ENCODE measurements at regions not wholly inside any gene's neighbourhood (a gene's known extent, or its start where the extent isn't known, plus 50 kb on each side); places are given as distances from the start of the nearest gene placed in this dataset.
"Not testable (repeated sequence)": the region's sequence is repeated elsewhere in the genome, so short reads cannot be mapped to it uniquely, and the experiment has no call there.

GRCh38 chr7:19369806-19370205 lies 224.6 kb upstream of the FERD3L start:
- Histone ChIP-seq H3K9ac (ENCODE audit: low read depth, low read length) (no peak overlapping the region), H3K4me2 (ENCODE audit: low read length) (no peak overlapping the region), H3K27me3 (ENCODE audit: control insufficient read depth, insufficient read depth, low read length) (no peaks in the 10 kb centered on the region), H3K4me3 (ENCODE audit: low read length) (no peak overlapping the region), H3K9me3 (replicated peaks; ENCODE audit: low read length) (no peaks in the 10 kb centered on the region), H3K4me1 (ENCODE audit: control insufficient read depth, insufficient read depth, low read length) (peaks cover 11% of the 10 kb centered on the region), H3K36me3 (ENCODE audit: insufficient read depth, low read length) (no peaks in the 10 kb centered on the region)

DNA sequence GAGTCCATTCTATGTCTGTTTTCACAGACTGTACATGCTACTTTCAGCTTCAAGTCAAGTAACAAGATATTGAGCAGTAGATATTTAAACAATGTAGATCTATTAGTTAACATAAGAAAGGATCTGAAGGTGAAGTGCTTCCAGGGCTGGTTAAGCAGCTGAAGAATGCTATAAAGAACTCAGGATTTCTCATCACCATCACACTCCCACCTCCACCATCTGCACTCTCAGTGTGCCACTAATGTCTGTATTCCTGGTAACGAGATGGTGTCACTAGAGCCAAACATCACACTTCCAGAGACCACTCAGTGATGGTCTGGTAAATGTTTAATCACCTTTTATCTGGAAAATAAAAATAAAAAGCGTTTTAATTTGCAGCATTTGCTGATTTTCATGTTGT lies 224.0 kb upstream of the FERD3L start:
- Histone ChIP-seq H3K9me3 (replicated peaks; ENCODE audit: low read length) (no peaks in the 10 kb centered on the region), H3K4me2 (ENCODE audit: low read length) (peak overlapping the region; percentile 82), H3K9ac (ENCODE audit: low read depth, low read length) (no peak overlapping the region), H3K4me1 (ENCODE audit: control insufficient read depth, insufficient read depth, low read length) (peaks cover 11% of the 10 kb centered on the region), H3K4me3 (ENCODE audit: low read length) (no peak overlapping the region), H3K36me3 (ENCODE audit: insufficient read depth, low read length) (no peaks in the 10 kb centered on the region), H3K27me3 (ENCODE audit: control insufficient read depth, insufficient read depth, low read length) (no peaks in the 10 kb centered on the region)

DNA sequence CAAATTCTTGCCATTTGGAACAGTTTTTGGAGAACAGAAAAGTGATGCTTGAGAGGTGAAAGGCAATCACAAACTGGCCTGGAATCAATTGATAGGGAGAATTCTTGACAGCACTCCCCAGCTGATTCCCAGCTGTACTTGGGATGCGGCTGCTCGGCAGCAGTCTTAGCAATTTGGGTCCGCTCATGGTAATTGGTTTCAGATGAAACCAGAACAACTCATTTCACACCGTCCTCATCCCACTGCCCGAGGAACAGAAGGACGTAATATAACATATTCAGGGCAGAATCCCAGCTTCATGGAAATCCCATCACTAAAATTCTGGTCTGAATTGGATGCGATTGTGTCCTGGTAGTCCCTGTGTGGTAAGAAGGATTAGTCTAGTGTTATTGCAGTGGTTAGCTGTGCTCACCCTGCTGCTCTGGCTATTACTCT lies 223.3 kb upstream of the FERD3L start:
- peak overlapping the region; percentile 57 for H3K4me3 ChIP-seq (ENCODE audit: low read length)
- no peaks in the 10 kb centered on the region for H3K36me3 ChIP-seq (ENCODE audit: insufficient read depth, low read length)
- no peak overlapping the region for H3K9ac ChIP-seq (ENCODE audit: low read depth, low read length)
- no peaks in the 10 kb centered on the region for H3K27me3 ChIP-seq (ENCODE audit: control insufficient read depth, insufficient read depth, low read length)
- H3K9me3 ChIP-seq (replicated peaks; ENCODE audit: low read length), result no peaks in the 10 kb centered on the region
- H3K4me1 ChIP-seq (ENCODE audit: control insufficient read depth, insufficient read depth, low read length), result peaks cover 11% of the 10 kb centered on the region
- peak overlapping the region; percentile 82 for H3K4me2 ChIP-seq (ENCODE audit: low read length)

DNA sequence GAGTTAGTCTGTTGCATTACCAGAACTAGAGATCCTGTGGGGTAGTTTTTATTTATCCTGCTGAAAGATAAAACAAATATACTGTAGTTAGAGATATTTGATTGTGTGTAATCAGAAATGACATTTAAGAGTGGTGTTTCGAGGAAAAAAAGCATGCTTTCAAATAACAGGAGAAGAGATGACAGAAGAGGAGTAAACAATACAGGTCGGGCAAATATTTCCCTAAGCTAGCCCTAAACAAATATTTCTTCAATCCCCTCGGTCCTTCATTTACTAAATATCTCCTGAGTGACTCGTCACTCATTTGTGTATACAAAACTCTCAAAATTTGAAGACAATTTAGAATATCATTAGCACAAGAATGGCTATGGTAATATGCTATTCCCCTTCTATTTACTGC lies 219.7 kb upstream of the FERD3L start:
- Histone ChIP-seq H3K9ac (ENCODE audit: low read depth, low read length) (no peak overlapping the region), H3K4me2 (ENCODE audit: low read length) (no peak overlapping the region), H3K9me3 (replicated peaks; ENCODE audit: low read length) (no peaks in the 10 kb centered on the region), H3K27me3 (ENCODE audit: control insufficient read depth, insufficient read depth, low read length) (no peaks in the 10 kb centered on the region), H3K4me1 (ENCODE audit: control insufficient read depth, insufficient read depth, low read length) (peaks cover 11% of the 10 kb centered on the region), H3K36me3 (ENCODE audit: insufficient read depth, low read length) (no peaks in the 10 kb centered on the region), H3K4me3 (ENCODE audit: low read length) (no peak overlapping the region)

DNA sequence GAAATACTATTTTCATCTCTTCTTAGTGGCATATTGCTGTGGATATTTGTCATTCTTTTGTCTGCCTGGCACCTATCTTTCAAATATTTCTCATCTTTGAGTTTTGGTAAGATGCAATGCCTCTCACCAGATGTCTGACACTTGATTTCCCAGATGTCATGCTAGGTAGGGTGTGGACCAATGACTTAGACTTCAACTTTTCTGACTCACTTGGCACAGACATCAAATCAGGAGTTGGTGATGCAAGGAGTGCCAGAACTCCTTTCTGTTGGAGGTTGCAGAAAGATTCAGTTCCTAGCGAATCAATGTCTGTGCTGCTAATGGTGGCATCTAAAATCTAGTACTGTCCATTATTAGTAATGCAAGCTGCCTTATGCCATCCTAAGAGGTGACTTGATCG lies 216.9 kb upstream of the FERD3L start:
- no peaks in the 10 kb centered on the region for H3K4me1 ChIP-seq (ENCODE audit: control insufficient read depth, insufficient read depth, low read length)
- H3K27me3 ChIP-seq (ENCODE audit: control insufficient read depth, insufficient read depth, low read length), result no peaks in the 10 kb centered on the region
- no peak overlapping the region for H3K4me2 ChIP-seq (ENCODE audit: low read length)
- no peak overlapping the region for H3K9ac ChIP-seq (ENCODE audit: low read depth, low read length)
- no peak overlapping the region for H3K4me3 ChIP-seq (ENCODE audit: low read length)
- H3K9me3 ChIP-seq (replicated peaks; ENCODE audit: low read length), result no peaks in the 10 kb centered on the region
- no peaks in the 10 kb centered on the region for H3K36me3 ChIP-seq (ENCODE audit: insufficient read depth, low read length)

- no peak overlapping the region for H3K4me3 ChIP-seq (ENCODE audit: low read length)
- no peaks in the 10 kb centered on the region for H3K36me3 ChIP-seq (ENCODE audit: insufficient read depth, low read length)
- no peaks in the 10 kb centered on the region for H3K27me3 ChIP-seq (ENCODE audit: control insufficient read depth, insufficient read depth, low read length)
- H3K9me3 ChIP-seq (replicated peaks; ENCODE audit: low read length), result no peaks in the 10 kb centered on the region
- peaks cover 18% of the 10 kb centered on the region for H3K4me1 ChIP-seq (ENCODE audit: control insufficient read depth, insufficient read depth, low read length)
- no peak overlapping the region for H3K4me2 ChIP-seq (ENCODE audit: low read length)
- no peak overlapping the region for H3K9ac ChIP-seq (ENCODE audit: low read depth, low read length)
These were observed 208.0 kb upstream of the FERD3L start for GRCh38 chr7:19353180-19353579.

DNA sequence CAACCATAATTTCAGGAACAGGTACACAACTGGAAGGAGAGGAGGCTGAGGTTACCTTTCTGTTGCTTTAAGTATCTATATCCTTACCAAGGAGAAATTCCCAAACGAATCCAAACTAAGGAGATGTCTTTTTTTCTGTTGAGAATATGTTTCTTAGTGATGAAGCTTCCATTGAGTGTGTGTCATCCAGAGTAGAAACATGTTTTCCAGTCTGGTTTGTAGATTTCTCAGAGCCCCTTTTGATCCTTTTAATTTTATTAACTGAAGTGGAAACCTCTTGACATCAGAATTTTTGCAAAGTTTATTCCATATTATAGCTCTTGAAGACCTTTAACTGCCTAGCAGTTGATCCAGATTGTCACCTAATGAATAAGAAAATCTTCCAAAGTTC lies 207.1 kb upstream of the FERD3L start:
- no peaks in the 10 kb centered on the region for H3K9me3 ChIP-seq (replicated peaks; ENCODE audit: low read length)
- peaks cover 18% of the 10 kb centered on the region for H3K4me1 ChIP-seq (ENCODE audit: control insufficient read depth, insufficient read depth, low read length)
- H3K9ac ChIP-seq (ENCODE audit: low read depth, low read length), result no peak overlapping the region
- no peak overlapping the region for H3K4me3 ChIP-seq (ENCODE audit: low read length)
- H3K27me3 ChIP-seq (ENCODE audit: control insufficient read depth, insufficient read depth, low read length), result no peaks in the 10 kb centered on the region
- no peaks in the 10 kb centered on the region for H3K36me3 ChIP-seq (ENCODE audit: insufficient read depth, low read length)
- no peak overlapping the region for H3K4me2 ChIP-seq (ENCODE audit: low read length)

DNA sequence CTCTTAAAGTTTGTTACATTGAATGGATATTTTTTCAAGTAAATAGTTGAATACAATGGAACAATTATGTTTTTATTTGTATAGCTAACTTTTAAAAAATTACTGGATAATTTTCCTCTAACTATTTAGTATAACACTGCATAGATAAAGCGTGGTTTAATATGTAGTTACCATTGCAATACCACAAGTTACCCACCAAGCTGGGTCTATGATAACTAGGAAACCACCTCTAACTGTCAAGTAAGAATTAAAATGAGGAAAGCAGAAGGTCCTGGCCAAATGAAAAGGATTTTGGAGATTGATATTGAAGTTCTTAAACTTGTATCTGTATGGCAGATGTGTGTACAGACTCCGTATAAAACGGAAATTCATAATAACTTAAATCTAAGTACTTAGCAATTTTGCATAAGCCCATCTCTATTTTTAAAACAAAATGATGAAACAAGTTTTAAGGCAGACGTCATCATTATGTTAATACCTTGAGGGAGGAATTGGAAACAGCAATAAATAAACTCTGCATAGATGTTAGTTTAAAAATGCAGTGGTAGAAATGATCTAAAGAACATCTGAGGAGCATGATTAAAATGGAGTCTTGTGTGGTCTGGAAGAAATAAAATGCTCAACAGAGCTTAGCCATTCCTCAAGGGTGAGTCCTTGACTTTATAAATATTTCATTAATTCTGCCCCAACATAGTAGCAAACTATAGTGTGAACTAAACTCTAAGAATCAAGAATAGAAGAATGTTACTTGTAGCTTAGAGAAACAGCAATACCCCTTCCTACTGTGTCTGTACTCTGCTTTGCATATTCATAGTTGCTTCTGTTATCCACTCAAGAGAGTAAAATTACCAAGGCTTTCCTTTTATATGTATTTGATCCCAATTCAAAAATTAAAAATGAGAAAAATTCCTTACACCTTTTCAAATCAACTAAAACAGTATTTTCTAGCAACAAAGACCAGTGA lies 206.4 kb upstream of the FERD3L start:
- no peaks in the 10 kb centered on the region for H3K27me3 ChIP-seq (ENCODE audit: control insufficient read depth, insufficient read depth, low read length)
- peaks cover 18% of the 10 kb centered on the region for H3K4me1 ChIP-seq (ENCODE audit: control insufficient read depth, insufficient read depth, low read length)
- no peaks in the 10 kb centered on the region for H3K36me3 ChIP-seq (ENCODE audit: insufficient read depth, low read length)
- no peak overlapping the region for H3K4me3 ChIP-seq (ENCODE audit: low read length)
- no peak overlapping the region for H3K9ac ChIP-seq (ENCODE audit: low read depth, low read length)
- H3K9me3 ChIP-seq (replicated peaks; ENCODE audit: low read length), result no peaks in the 10 kb centered on the region
- H3K4me2 ChIP-seq (ENCODE audit: low read length), result no peak overlapping the region

GRCh38 chr7:19339512-19339911 lies 194.3 kb upstream of the FERD3L start:
- Histone ChIP-seq H3K27me3 (ENCODE audit: control insufficient read depth, insufficient read depth, low read length) (no peaks in the 10 kb centered on the region), H3K4me2 (ENCODE audit: low read length) (no peak overlapping the region), H3K9ac (ENCODE audit: low read depth, low read length) (no peak overlapping the region), H3K36me3 (ENCODE audit: insufficient read depth, low read length) (no peaks in the 10 kb centered on the region), H3K4me3 (ENCODE audit: low read length) (no peak overlapping the region), H3K9me3 (replicated peaks; ENCODE audit: low read length) (no peaks in the 10 kb centered on the region), H3K4me1 (ENCODE audit: control insufficient read depth, insufficient read depth, low read length) (no peaks in the 10 kb centered on the region)

- H3K9ac ChIP-seq (ENCODE audit: low read depth, low read length); H3K9me3 ChIP-seq (replicated peaks; ENCODE audit: low read length); H3K27me3 ChIP-seq (ENCODE audit: control insufficient read depth, insufficient read depth, low read length); H3K36me3 ChIP-seq (ENCODE audit: insufficient read depth, low read length); H3K4me1 ChIP-seq (ENCODE audit: control insufficient read depth, insufficient read depth, low read length); H3K4me3 ChIP-seq (ENCODE audit: low read length); H3K4me2 ChIP-seq (ENCODE audit: low read length): not testable (repeated sequence)
These were observed 193.3 kb upstream of the FERD3L start for GRCh38 chr7:19338512-19338911.

GRCh38 chr7:19336836-19337383 lies 191.7 kb upstream of the FERD3L start:
- Histone ChIP-seq H3K9me3 (replicated peaks; ENCODE audit: low read length) (no peaks in the 10 kb centered on the region), H3K4me1 (ENCODE audit: control insufficient read depth, insufficient read depth, low read length) (no peaks in the 10 kb centered on the region), H3K4me3 (ENCODE audit: low read length) (no peak overlapping the region), H3K36me3 (ENCODE audit: insufficient read depth, low read length) (no peaks in the 10 kb centered on the region), H3K9ac (ENCODE audit: low read depth, low read length) (no peak overlapping the region), H3K27me3 (ENCODE audit: control insufficient read depth, insufficient read depth, low read length) (no peaks in the 10 kb centered on the region), H3K4me2 (ENCODE audit: low read length) (no peak overlapping the region)

GRCh38 chr7:19333706-19334105 lies 188.5 kb upstream of the FERD3L start:
- no peaks in the 10 kb centered on the region for H3K4me1 ChIP-seq (ENCODE audit: control insufficient read depth, insufficient read depth, low read length)
- H3K9me3 ChIP-seq (replicated peaks; ENCODE audit: low read length), result no peaks in the 10 kb centered on the region
- no peak overlapping the region for H3K9ac ChIP-seq (ENCODE audit: low read depth, low read length)
- H3K27me3 ChIP-seq (ENCODE audit: control insufficient read depth, insufficient read depth, low read length), result no peaks in the 10 kb centered on the region
- H3K4me3 ChIP-seq (ENCODE audit: low read length), result no peak overlapping the region
- no peaks in the 10 kb centered on the region for H3K36me3 ChIP-seq (ENCODE audit: insufficient read depth, low read length)
- no peak overlapping the region for H3K4me2 ChIP-seq (ENCODE audit: low read length)
